ENCODE measurements at regions not wholly inside any gene's neighbourhood (a gene's known extent, or its start where the extent isn't known, plus 50 kb on each side); places are given as distances from the start of the nearest gene placed in this dataset.

DNA sequence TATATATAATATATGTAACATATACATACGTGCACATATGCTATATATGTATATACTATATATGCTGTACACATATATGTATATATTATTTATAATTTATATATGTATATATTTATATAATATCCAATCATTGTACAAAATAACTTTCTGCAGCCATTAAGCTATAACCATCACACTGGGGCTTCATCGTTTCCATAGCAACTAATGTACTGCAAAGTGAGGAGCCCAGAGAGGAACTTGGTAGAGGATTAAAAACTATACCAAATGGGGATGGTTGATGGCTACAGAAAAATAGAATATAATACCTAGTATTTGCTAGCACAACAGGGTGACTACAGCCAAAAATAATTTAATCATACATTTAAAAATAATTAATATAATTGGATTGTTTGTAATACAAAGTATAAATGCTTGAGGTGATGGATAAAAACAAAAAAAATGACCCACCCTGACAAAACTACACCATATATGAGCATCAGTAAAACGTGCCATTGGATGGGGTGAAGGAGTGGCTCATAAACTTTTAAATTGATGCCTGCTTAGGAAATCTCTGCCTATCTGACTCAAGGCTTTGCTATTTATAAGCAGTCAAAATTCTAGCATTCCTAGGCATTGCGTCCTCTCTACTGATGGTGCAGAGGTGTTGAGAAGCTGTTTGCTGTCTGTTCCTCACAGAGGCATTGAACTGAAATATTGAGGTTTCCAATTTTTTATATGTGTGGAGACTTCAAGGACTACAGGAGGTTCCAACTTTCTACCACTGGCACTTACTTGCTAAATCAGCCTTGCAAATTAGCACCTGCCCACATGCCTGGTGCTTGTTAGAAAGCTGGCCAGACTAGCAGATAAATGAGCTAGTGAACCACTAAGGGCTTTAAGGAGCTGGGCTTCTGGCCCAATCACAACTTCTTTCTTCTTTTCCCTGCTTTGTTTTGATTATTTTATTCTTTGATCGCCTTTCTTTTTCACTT, 190.1 kb downstream of the SCP2D1 start:
- no peaks in the 10 kb centered on the region for H3K36me3 ChIP-seq (ENCODE audit: control insufficient read depth in 4 of 4, insufficient read depth in 4 of 4, low read length in 4 of 4)
- peaks cover 0 to 3% (median 0%) of the 10 kb centered on the region in 4 donors for H3K9me3 ChIP-seq (ENCODE audit: control insufficient read depth in 4 of 4, insufficient read depth in 3 of 4, low read length in 3 of 4)
- TF ChIP-seq, protein P1, sequence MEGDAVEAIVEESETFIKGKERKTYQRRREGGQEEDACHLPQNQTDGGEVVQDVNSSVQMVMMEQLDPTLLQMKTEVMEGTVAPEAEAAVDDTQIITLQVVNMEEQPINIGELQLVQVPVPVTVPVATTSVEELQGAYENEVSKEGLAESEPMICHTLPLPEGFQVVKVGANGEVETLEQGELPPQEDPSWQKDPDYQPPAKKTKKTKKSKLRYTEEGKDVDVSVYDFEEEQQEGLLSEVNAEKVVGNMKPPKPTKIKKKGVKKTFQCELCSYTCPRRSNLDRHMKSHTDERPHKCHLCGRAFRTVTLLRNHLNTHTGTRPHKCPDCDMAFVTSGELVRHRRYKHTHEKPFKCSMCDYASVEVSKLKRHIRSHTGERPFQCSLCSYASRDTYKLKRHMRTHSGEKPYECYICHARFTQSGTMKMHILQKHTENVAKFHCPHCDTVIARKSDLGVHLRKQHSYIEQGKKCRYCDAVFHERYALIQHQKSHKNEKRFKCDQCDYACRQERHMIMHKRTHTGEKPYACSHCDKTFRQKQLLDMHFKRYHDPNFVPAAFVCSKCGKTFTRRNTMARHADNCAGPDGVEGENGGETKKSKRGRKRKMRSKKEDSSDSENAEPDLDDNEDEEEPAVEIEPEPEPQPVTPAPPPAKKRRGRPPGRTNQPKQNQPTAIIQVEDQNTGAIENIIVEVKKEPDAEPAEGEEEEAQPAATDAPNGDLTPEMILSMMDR (IDR thresholded peaks at IDR 0.05; ENCODE audit: control extremely low read depth, extremely low read depth): no peak
- no peak for DNase-seq
- no peak overlapping the region for H3K4me3 ChIP-seq
- H3K27ac ChIP-seq (ENCODE audit: low read depth in 1 of 2, low read length in 1 of 2): no peak overlapping the region
- ATAC-seq (ENCODE audit: insufficient read depth, low FRiP score): no peak
- H3K9ac ChIP-seq (ENCODE audit: insufficient read depth in 1 of 2, low read length in 2 of 2): no peak overlapping the region
- 86 to 88% methylated on average over 5 of the region's 5 CpGs for WGBS, 2 donors
- H3K27me3 ChIP-seq (ENCODE audit: control insufficient read depth in 3 of 3, insufficient read depth in 3 of 3, low read length in 2 of 3): no peaks in the 10 kb centered on the region
- H3K4me1 ChIP-seq (ENCODE audit: control insufficient read depth in 5 of 5, insufficient read depth in 5 of 5, low read length in 5 of 5): no peaks in the 10 kb centered on the region

DNA sequence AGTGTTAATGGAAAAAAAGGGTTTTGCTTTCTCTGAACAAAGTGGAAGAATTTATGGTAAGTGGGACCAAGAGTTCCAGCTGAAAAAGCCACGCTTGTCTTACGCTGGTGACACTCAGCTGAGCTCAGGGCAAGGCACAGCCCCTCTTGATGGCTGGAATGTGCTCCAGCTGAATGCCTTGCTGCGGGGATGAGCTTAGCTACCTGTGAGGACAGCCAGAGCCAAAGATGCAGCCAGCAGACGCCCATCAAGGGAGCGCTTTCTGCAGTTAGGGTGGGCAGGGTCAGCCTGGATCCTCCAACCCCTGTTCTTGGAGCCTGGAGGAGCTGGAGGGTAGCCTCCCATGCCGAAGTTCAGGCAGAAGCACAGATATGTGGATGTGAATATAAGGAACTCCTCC, 191.4 kb downstream of the SCP2D1 start:
- H3K4me3 ChIP-seq: no peak overlapping the region
- ATAC-seq (ENCODE audit: insufficient read depth, low FRiP score) (no peak), DNase-seq (no peak)
- H3K27me3 ChIP-seq (ENCODE audit: control insufficient read depth in 3 of 3, insufficient read depth in 3 of 3, low read length in 2 of 3): no peaks in the 10 kb centered on the region
- 75 to 87% methylated on average over 6 of the region's 6 CpGs for whole genome bisulfite sequencing, 2 donors
- no peaks in the 10 kb centered on the region for H3K36me3 ChIP-seq (ENCODE audit: control insufficient read depth in 4 of 4, insufficient read depth in 4 of 4, low read length in 4 of 4)
- H3K27ac ChIP-seq (ENCODE audit: low read depth in 1 of 2, low read length in 1 of 2): no peak overlapping the region
- H3K9me3 ChIP-seq (ENCODE audit: control insufficient read depth in 4 of 4, insufficient read depth in 3 of 4, low read length in 3 of 4): no peaks in the 10 kb centered on the region
- H3K9ac ChIP-seq (ENCODE audit: insufficient read depth in 1 of 2, low read length in 2 of 2): no peak overlapping the region
- TF ChIP-seq, protein P1 (IDR thresholded peaks at IDR 0.05; ENCODE audit: control extremely low read depth, extremely low read depth): no peak
- H3K4me1 ChIP-seq (ENCODE audit: control insufficient read depth in 5 of 5, insufficient read depth in 5 of 5, low read length in 5 of 5): no peaks in the 10 kb centered on the region

DNA sequence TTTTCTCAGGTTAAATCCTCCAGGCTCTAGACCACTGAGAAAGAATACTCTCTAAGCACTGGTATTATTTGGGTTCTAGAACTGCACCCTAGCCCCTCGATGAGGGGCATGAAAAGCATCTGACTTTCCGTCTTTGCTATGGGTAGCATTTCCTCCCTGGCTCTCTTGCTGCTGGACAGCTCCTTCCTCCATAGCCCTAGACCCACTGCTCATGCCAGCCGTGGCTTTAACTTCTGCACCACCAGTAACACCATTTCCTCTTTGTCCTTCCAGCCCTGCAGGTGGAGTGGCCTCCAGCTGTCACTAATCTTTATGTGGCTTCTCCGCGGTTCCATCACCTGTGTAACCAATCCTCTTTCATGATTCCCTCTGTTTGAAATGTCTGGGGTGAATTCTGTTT, 194.9 kb downstream of the SCP2D1 start:
- Histone ChIP-seq H3K27me3 (ENCODE audit: control insufficient read depth in 3 of 3, insufficient read depth in 3 of 3, low read length in 2 of 3) (no peaks in the 10 kb centered on the region), H3K36me3 (ENCODE audit: control insufficient read depth in 4 of 4, insufficient read depth in 4 of 4, low read length in 4 of 4) (no peaks in the 10 kb centered on the region), H3K4me1 (ENCODE audit: control insufficient read depth in 5 of 5, insufficient read depth in 5 of 5, low read length in 5 of 5) (peaks cover 0 to 5% (median 0%) of the 10 kb centered on the region in 5 donors), H3K4me3 (no peak overlapping the region), H3K9ac (ENCODE audit: insufficient read depth in 1 of 2, low read length in 2 of 2) (no peak overlapping the region), H3K9me3 (ENCODE audit: control insufficient read depth in 4 of 4, insufficient read depth in 3 of 4, low read length in 3 of 4) (no peaks in the 10 kb centered on the region), H3K27ac (ENCODE audit: low read depth in 1 of 2, low read length in 1 of 2) (no peak overlapping the region)
- ATAC-seq (ENCODE audit: insufficient read depth, low FRiP score): no peak
- TF ChIP-seq, protein P1 (IDR thresholded peaks at IDR 0.05; ENCODE audit: control extremely low read depth, extremely low read depth): no peak
- no peak for DNase-seq
- 48 to 51% methylated on average over 5 of the region's 5 CpGs for WGBS, 2 donors
